ENCODE measurements at regions not wholly inside any gene's neighbourhood (a gene's known extent, or its start where the extent isn't known, plus 50 kb on each side); places are given as distances from the start of the nearest gene placed in this dataset.

DNA sequence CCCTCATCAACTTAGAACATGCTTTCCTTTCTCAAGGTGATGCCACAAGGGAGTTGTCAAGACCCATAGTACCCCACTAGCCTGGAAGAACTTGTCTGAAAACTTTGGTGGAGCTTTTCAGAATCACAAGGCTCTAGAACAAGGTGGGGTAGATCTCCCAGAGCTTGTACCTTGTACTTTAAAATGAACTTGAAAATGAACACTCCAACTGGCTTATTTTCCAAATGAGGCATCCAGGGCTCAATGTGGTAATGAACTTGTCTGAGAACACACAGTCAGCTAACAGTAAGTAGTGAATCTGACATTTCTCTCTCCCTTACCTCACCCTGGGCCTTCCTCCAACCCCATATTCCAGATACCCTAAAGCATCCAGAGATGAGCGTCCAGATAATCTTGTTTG lies 81.8 kb upstream of the THBS1 start (continued):
- TF ChIP-seq, protein P1, sequence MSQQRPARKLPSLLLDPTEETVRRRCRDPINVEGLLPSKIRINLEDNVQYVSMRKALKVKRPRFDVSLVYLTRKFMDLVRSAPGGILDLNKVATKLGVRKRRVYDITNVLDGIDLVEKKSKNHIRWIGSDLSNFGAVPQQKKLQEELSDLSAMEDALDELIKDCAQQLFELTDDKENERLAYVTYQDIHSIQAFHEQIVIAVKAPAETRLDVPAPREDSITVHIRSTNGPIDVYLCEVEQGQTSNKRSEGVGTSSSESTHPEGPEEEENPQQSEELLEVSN (IDR thresholded peaks at IDR 0.05) = no peak
- no peak for TF ChIP-seq EP300 (IDR thresholded peaks at IDR 0.05; ENCODE audit: borderline replicate concordance in 1 of 2, low read depth in 2 of 2, low read length in 2 of 2)
